Type B pancreatic cell (in vitro differentiated cells): ENCODE measurements at regions not wholly inside any gene's neighbourhood (a gene's known extent, or its start where the extent isn't known, plus 50 kb on each side); places are given as distances from the start of the nearest gene placed in this dataset.
"Not testable (repeated sequence)": the region's sequence is repeated elsewhere in the genome, so short reads cannot be mapped to it uniquely, and the experiment has no call there.

ENCODE experiments used
- DNase-seq: peaks from one replicate; pipeline ENCODE4 v3.0.0; 2021; ENCODE audit warnings: mixed read lengths; ENCODE audit not compliant: unreplicated experiment; ENCODE audit errors: extremely low spot score
- H3K27ac Mint-ChIP-seq: 2 replicates; pipeline ENCODE4 v1.8.0; 2021; ENCODE audit warnings: mild to moderate bottlenecking, mixed read lengths
- H3K27me3 Mint-ChIP-seq: 2 replicates; pipeline ENCODE4 v1.8.0; 2021; ENCODE audit warnings: mixed read lengths
- H3K36me3 Mint-ChIP-seq: 2 replicates; pipeline ENCODE4 v1.8.0; 2021; ENCODE audit warnings: mixed read lengths
- H3K4me1 Mint-ChIP-seq: one replicate; pipeline ENCODE4 v1.8.0; 2021; ENCODE audit warnings: mixed read lengths; ENCODE audit not compliant: unreplicated experiment
- H3K4me3 Mint-ChIP-seq: 2 replicates; pipeline ENCODE4 v1.8.0; 2021; ENCODE audit warnings: mild to moderate bottlenecking, mixed read lengths
- H3K9me3 Mint-ChIP-seq: 2 replicates; pipeline ENCODE4 v1.8.0; 2021; ENCODE audit warnings: mixed read lengths
- CTCF ChIP-seq: fragments of 200-600 bp; sonication (generic); conservative IDR thresholded peaks from 2 replicates; pipeline ENCODE4 v1.5.0; 2021; ENCODE audit warnings: antibody characterized with exemption, mild to moderate bottlenecking

- TF ChIP-seq CTCF: no peak
- no peak overlapping the region for H3K27ac Mint-ChIP-seq
- no peak overlapping the region for H3K4me3 Mint-ChIP-seq
- peaks cover under 1% of the 10 kb centered on the region for H3K4me1 Mint-ChIP-seq
- no peaks in the 10 kb centered on the region for H3K9me3 Mint-ChIP-seq
- no peaks in the 10 kb centered on the region for H3K36me3 Mint-ChIP-seq
- no peak for DNase-seq
- H3K27me3 Mint-ChIP-seq: no peaks in the 10 kb centered on the region
Measured at GRCh38 chr11:98740321-98740720, 280.4 kb upstream of the CNTN5 start.

GRCh38 chr11:98763446-98763845 is 257.3 kb upstream of the CNTN5 start:
- not testable (repeated sequence) for H3K4me3 Mint-ChIP-seq, H3K4me1 Mint-ChIP-seq, H3K27me3 Mint-ChIP-seq, H3K9me3 Mint-ChIP-seq, H3K27ac Mint-ChIP-seq, H3K36me3 Mint-ChIP-seq, DNase-seq

- Mint-ChIP-seq H3K9me3 (no peaks in the 10 kb centered on the region), H3K4me3 (no peak overlapping the region), H3K27me3 (no peaks in the 10 kb centered on the region), H3K27ac (no peak overlapping the region), H3K36me3 (no peaks in the 10 kb centered on the region), H3K4me1 (no peaks in the 10 kb centered on the region)
- no peak for TF ChIP-seq CTCF
- no peak for DNase-seq
Measured at GRCh38 chr11:98766903-98767302, 253.8 kb upstream of the CNTN5 start.

- H3K9me3 Mint-ChIP-seq, H3K27ac Mint-ChIP-seq, H3K4me3 Mint-ChIP-seq, DNase-seq, H3K27me3 Mint-ChIP-seq, H3K36me3 Mint-ChIP-seq, H3K4me1 Mint-ChIP-seq: not testable (repeated sequence)
Measured at GRCh38 chr11:98770046-98770445, 250.7 kb upstream of the CNTN5 start.

- DNase-seq: no peak
- no peak overlapping the region for H3K4me3 Mint-ChIP-seq
- no peak for TF ChIP-seq CTCF
- H3K36me3 Mint-ChIP-seq: no peaks in the 10 kb centered on the region
- no peaks in the 10 kb centered on the region for H3K27me3 Mint-ChIP-seq
- H3K27ac Mint-ChIP-seq: no peak overlapping the region
- peaks cover 4% of the 10 kb centered on the region for H3K9me3 Mint-ChIP-seq
- no peaks in the 10 kb centered on the region for H3K4me1 Mint-ChIP-seq
Measured at GRCh38 chr11:98771791-98772190, 249.0 kb upstream of the CNTN5 start.

GRCh38 chr11:98772893-98773292 is 247.9 kb upstream of the CNTN5 start:
- Mint-ChIP-seq H3K36me3 (no peaks in the 10 kb centered on the region), H3K27ac (no peak overlapping the region), H3K27me3 (no peaks in the 10 kb centered on the region), H3K4me1 (no peaks in the 10 kb centered on the region), H3K9me3 (peaks cover 4% of the 10 kb centered on the region), H3K4me3 (no peak overlapping the region)
- DNase-seq: no peak
- no peak for TF ChIP-seq CTCF

- Mint-ChIP-seq H3K27me3 (no peaks in the 10 kb centered on the region), H3K36me3 (no peaks in the 10 kb centered on the region), H3K4me3 (no peak overlapping the region), H3K27ac (no peak overlapping the region), H3K4me1 (no peaks in the 10 kb centered on the region), H3K9me3 (no peaks in the 10 kb centered on the region)
- TF ChIP-seq CTCF: no peak
- DNase-seq: no peak
Measured at GRCh38 chr11:98793276-98793675, 227.5 kb upstream of the CNTN5 start.
